ENCODE measurements at regions not wholly inside any gene's neighbourhood (a gene's known extent, or its start where the extent isn't known, plus 50 kb on each side); places are given as distances from the start of the nearest gene placed in this dataset.

DNA sequence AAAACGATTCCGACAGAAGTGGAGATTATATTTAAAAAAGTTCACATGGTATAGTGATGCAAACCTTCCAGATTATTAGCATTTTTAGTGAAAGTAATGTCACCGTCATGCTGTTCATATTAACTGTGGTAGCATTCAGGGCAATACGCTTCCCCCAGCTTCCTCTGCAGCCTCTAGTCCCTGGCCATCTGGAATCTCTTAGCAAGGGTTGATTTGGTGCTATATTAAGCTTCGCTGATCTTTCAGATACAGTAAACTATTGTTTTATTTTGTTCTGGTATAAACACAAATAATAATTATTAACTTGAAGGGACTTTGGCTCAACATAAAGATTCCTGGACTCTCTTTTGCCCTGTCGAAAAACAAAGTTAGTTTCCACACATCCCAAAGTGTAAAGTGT is 1080.5 kb upstream of the TENM3 start:
- TF ChIP-seq CTCF (IDR thresholded peaks at IDR 0.05) (no peak), POLR2A (IDR thresholded peaks at IDR 0.05) (no peak)
